HepG2 (cell line): ENCODE measurements at regions not wholly inside any gene's neighbourhood (a gene's known extent, or its start where the extent isn't known, plus 50 kb on each side); places are given as distances from the start of the nearest gene placed in this dataset.

ENCODE experiments used
- ATAC-seq: fragments of 200-7000 bp; cut with Tn5 transposase; 3 replicates; pipeline ENCODE4 v1.9.1; 2020; ENCODE audit warnings: mild to moderate bottlenecking, moderate library complexity
- BruUV-seq: library from RNA; stranded (reverse); fragments of 400-500 nt; replicated peaks from 2 replicates; lab custom pipeline; 2021; lab: Mats Ljungman, UMichigan
- CTCF ChIA-PET: fragments of 300-600 bp; formaldehyde crosslinking; extraction: SDS; loops from one replicate; lab custom pipeline; 2021; ENCODE audit warnings: low total read pairs, inconsistent platforms, low intra/inter-chr PET ratio; lab: Yijun Ruan, JAX
- POLR2A ChIA-PET: fragments of 350-600 bp; sonication (Branson Sonifier 250); formaldehyde crosslinking; loops from one replicate; lab custom pipeline; 2020; ENCODE audit warnings: antibody characterized with exemption, inconsistent platforms; lab: Yijun Ruan, JAX
- DNase-seq: peaks from one replicate; pipeline ENCODE4 v3.0.0-alpha.2; 2015; ENCODE audit warnings: low spot score
- FAIRE-seq: peaks from 3 replicates; lab custom pipeline; 2011; peaks lifted over from hg19 to GRCh38; lab: Jason Lieb, UNC
- H2AFZ ChIP-seq: one replicate; pipeline ENCODE4 v1.6.1; 2011; ENCODE audit warnings: low read length, inconsistent platforms
- H3K27ac ChIP-seq: fragments of 300-600 bp; 3 replicates; pipeline ENCODE4 v1.8.0; 2011; ENCODE audit warnings: mixed run types, mild to moderate bottlenecking, mixed read lengths, low read length, inconsistent platforms; ENCODE audit not compliant: insufficient read depth; ENCODE audit errors: extremely low read length
- H3K27me3 ChIP-seq, 2 experiments: fragments of 200-600 bp in 1 of 2; 2 replicates in 1 of 2; 3 replicates in 1 of 2; pipeline versions ENCODE4 v1.6.0 to v1.8.0; 2011; ENCODE audit warnings: low read length in 2 of 2, mild to moderate bottlenecking in 2 of 2, moderate library complexity in 2 of 2, inconsistent platforms in 1 of 2; ENCODE audit not compliant: insufficient read depth in 2 of 2, control insufficient read depth in 1 of 2
- H3K36me3 ChIP-seq, 2 experiments: fragments of 200-600 bp in 1 of 2; replicated peaks in 1 of 2; 2 replicates in 1 of 2; 3 replicates in 1 of 2; pipeline versions ENCODE4 v1.5.1 to v1.8.0; 2011; ENCODE audit warnings: low read length in 2 of 2, inconsistent platforms in 1 of 2; ENCODE audit not compliant: insufficient read depth in 2 of 2, control insufficient read depth in 1 of 2
- H3K4me1 ChIP-seq: 2 replicates; pipeline ENCODE4 v1.5.1; 2012; ENCODE audit warnings: low read length, inconsistent platforms; ENCODE audit not compliant: insufficient read depth
- H3K4me2 ChIP-seq: 2 replicates; pipeline ENCODE4 v1.6.0; 2011; ENCODE audit warnings: low read depth, low read length, inconsistent platforms
- H3K4me3 ChIP-seq, 3 experiments: fragments of 200-600 bp in 1 of 3; sonication (generic), shearing (Covaris generic) in 1 of 3; replicated peaks in 1 of 3; 2 replicates each; pipeline ENCODE4 v1.5.1; 2011 to 2016; ENCODE audit warnings: low read length in 3 of 3, inconsistent platforms in 2 of 3, low read depth in 2 of 3, mild to moderate bottlenecking in 2 of 3, control low read depth in 1 of 3, mixed read lengths in 1 of 3; ENCODE audit not compliant: insufficient read depth in 1 of 3
- H3K79me2 ChIP-seq: one replicate; pipeline ENCODE4 v1.6.1; 2011; ENCODE audit warnings: low read length, inconsistent platforms; ENCODE audit not compliant: insufficient read depth
- H3K9ac ChIP-seq: 2 replicates; pipeline ENCODE4 v1.6.0; 2011; ENCODE audit warnings: mild to moderate bottlenecking, low read depth, low read length, inconsistent platforms; ENCODE audit not compliant: insufficient read depth
- H3K9me3 ChIP-seq: 2 replicates; pipeline ENCODE4 v1.5.1; 2012; ENCODE audit warnings: mild to moderate bottlenecking, low read length
- H4K20me1 ChIP-seq: 2 replicates; pipeline ENCODE4 v1.6.0; 2011; ENCODE audit warnings: inconsistent platforms, mild to moderate bottlenecking, low read length, moderate library complexity; ENCODE audit not compliant: insufficient read depth
- DDIT3 ChIP-seq: sonication (generic); formaldehyde crosslinking; IDR thresholded peaks from 2 replicates; pipeline ENCODE4 v1.4.0; 2020; ENCODE audit warnings: mild to moderate bottlenecking, missing genetic modification reagents
- ELF3 ChIP-seq: IDR thresholded peaks from 2 replicates; pipeline ENCODE4 v1.6.1; 2016; ENCODE audit warnings: missing genetic modification reagents, missing compliant biosample characterization
- HNF4A ChIP-seq: sonication (generic); formaldehyde crosslinking; IDR thresholded peaks from 2 replicates; pipeline ENCODE4 v1.4.0; 2020; ENCODE audit warnings: missing genetic modification reagents
- ISX ChIP-seq: sonication (generic); formaldehyde crosslinking; conservative IDR thresholded peaks from 2 replicates; pipeline ENCODE4 v1.5.0; 2020; ENCODE audit warnings: missing genetic modification reagents
- MNT ChIP-seq: fragments of 450-650 bp; IDR thresholded peaks from 2 replicates; pipeline ENCODE4 v1.6.1; 2016
- MYNN ChIP-seq: sonication (generic); formaldehyde crosslinking; IDR thresholded peaks from 2 replicates; pipeline ENCODE4 v1.4.0; 2020; ENCODE audit warnings: mild to moderate bottlenecking, low read depth, missing genetic modification reagents
- PBX2 ChIP-seq: IDR thresholded peaks from 2 replicates; pipeline ENCODE4 v1.6.1; 2016; ENCODE audit warnings: control low read depth
- PHF20 ChIP-seq: sonication (generic); formaldehyde crosslinking; IDR thresholded peaks from 2 replicates; pipeline ENCODE4 v1.5.0; 2020; ENCODE audit warnings: mild to moderate bottlenecking, missing genetic modification reagents
- ZNF552 ChIP-seq: sonication (generic); formaldehyde crosslinking; IDR thresholded peaks from 2 replicates; pipeline ENCODE4 v1.9.0; 2022; ENCODE audit warnings: missing genetic modification reagents, mild to moderate bottlenecking, borderline replicate concordance
- ZNF777 ChIP-seq: sonication (generic); formaldehyde crosslinking; IDR thresholded peaks from 2 replicates; pipeline ENCODE4 v1.4.0; 2020; ENCODE audit warnings: missing genetic modification reagents
- WGBS: methylation state at CpG from one replicate; pipeline ENCODE4 v1.1.6; 2017; ENCODE audit warnings: low lambda C conversion rate; 5-methylcytosine and 5-hydroxymethylcytosine counted together
- in situ Hi-C: cut with HindIII; loops from 2 replicates; pipeline ENCODE4 v1.10.0; 2017; ENCODE audit warnings: low pct_unique_long_range_greater_than_20kb; ENCODE audit not compliant: extremely low pct_ligation_motif_present
- intact Hi-C: fragments of 100-400 bp; cut with micrococcal nuclease; formaldehyde crosslinking; loops from one replicate; pipeline ENCODE4 v1.10.0; 2022; ENCODE audit not compliant: unreplicated experiment

DNA sequence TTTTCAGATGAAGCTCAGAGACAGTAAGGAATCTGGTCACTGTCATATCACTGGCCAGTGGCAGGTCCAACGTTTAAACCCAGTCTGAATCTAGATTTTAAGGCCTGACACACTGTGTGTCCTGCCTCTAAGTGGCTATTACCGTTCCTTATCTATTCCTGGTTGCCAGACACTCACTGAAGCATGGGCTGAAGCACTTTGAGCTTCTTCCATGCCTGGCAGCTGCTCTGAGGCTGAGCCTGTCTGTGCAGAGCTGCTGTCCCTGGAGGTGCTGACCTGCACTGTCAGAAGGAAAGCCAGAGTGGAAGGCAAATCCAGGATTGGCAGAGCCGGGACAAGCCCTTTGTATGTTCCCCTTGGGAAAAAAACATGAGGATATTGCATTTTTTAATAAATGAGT lies 109.2 kb upstream of the SLC7A1 start:
- CTCF ChIA-PET: no interaction called here
- no peaks in the 10 kb centered on the region for H4K20me1 ChIP-seq
- WGBS: 0% methylated on average over 1 of the region's 3 CpGs
- no peak overlapping the region for H3K27ac ChIP-seq
- DNase-seq: no peak
- H2AFZ ChIP-seq: no peak overlapping the region
- no peak overlapping the region for H3K9ac ChIP-seq
- TF ChIP-seq MNT: no peak
- TF ChIP-seq ZNF777 (CRISPR knock-in tag): no peak
- no peak for TF ChIP-seq PHF20 (CRISPR knock-in tag)
- TF ChIP-seq ISX (CRISPR knock-in tag): no peak
- TF ChIP-seq MYNN: no peak
- no peak for TF ChIP-seq ELF3 (CRISPR knock-in tag)
- TF ChIP-seq ZNF552 (CRISPR knock-in tag): no peak
- no peak for TF ChIP-seq PBX2 (CRISPR knock-in tag)
- TF ChIP-seq DDIT3 (CRISPR knock-in tag): no peak
- TF ChIP-seq HNF4A: no peak
- TF ChIP-seq, all 625 proteins: peak for 0
- in situ Hi-C loops: loop anchor here (5.0 to 25.0 kb wide), 2 partner anchors 197 to 892 kb away; partner anchors contain the start of gene MTUS2
- no TSS peak for BruUV-seq
- Histone ChIP-seq H3K9me3 (no peaks in the 10 kb centered on the region), H3K27me3 (peaks cover 1 to 5% of the 10 kb centered on the region in 2 experiments; a peak in 2 of 5 replicates), H3K36me3 (no peaks in the 10 kb centered on the region), H3K4me2 (no peak overlapping the region), H3K79me2 (no peaks in the 10 kb centered on the region), H3K4me1 (no peaks in the 10 kb centered on the region), H3K4me3 (no peak overlapping the region)
- intact Hi-C loops: no loop called here
- FAIRE-seq (no peak), ATAC-seq (peak; percentile 37)
- POLR2A ChIA-PET: no interaction called here
